Activated CD8-positive, alpha-beta memory T cell treated with anti-CD3 and anti-CD28 coated beads, Interleukin-2, amount 50 U/mL, for 4 hours (primary cell): ENCODE measurements at regions not wholly inside any gene's neighbourhood (a gene's known extent, or its start where the extent isn't known, plus 50 kb on each side); places are given as distances from the start of the nearest gene placed in this dataset.

Source experiments
- DNase-seq: peaks from one replicate; pipeline ENCODE4 v3.0.0-alpha.2; 2020

DNA sequence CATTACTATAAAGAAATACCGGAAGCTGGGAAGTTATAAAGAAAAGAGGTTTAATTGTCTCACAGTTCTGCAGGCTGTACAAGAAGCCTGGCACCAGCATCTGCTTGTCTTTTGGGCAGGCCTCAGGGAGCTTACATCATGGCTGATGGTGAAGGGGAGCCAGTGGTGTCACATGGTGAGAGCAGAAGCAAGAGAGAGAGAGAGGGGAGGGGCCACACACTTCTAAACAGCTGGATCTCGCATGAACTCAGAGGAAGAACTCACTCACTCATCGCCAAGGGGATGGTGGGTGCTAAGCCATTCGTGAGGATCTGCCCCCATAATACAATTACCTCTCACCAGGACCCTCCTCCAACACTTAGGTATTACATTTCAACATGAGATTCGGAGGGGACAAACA lies 51.8 kb upstream of the ANKRD34C start:
- DNase-seq = no peak

DNA sequence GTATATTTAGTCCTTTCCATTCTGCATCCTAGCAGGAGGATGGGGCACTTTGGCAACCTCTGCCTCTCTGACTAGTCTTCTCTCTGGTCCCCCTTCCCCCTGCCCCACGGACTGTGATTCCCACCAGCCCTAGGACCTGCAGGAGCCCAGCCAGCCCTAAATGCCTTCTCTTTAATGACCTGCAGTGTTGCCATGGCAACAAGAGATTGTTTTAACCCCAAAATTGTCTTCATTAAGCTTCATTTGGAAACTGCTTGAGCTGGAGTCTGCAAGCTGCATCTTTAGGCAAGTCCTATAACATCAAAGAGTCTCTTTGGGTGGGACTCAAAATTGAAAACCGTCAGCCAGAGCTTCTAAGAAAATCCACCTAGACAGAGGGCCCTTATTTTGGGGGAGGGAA lies 59.7 kb upstream of the ANKRD34C start:
- DNase-seq = no peak

DNA sequence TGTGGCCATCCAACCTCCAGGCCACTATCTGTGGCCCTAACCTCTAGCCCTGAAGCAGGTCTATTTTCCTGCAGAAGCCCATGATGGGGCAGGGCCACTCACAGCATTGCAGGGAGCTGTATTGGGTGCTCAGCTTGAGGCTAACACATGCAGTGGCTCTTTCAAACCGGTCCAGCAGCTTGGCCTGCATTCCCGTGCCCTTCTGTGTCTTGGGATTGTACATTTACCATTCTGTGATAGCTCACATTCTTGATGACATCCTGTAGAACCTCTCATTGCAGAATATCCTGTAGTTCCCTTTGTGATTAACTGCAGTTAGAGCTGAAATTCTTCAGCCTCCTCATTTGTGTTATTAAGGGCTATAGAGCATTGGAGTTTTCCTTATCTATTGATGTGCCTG lies 60.8 kb upstream of the ANKRD34C start:
- DNase-seq = no peak

DNA sequence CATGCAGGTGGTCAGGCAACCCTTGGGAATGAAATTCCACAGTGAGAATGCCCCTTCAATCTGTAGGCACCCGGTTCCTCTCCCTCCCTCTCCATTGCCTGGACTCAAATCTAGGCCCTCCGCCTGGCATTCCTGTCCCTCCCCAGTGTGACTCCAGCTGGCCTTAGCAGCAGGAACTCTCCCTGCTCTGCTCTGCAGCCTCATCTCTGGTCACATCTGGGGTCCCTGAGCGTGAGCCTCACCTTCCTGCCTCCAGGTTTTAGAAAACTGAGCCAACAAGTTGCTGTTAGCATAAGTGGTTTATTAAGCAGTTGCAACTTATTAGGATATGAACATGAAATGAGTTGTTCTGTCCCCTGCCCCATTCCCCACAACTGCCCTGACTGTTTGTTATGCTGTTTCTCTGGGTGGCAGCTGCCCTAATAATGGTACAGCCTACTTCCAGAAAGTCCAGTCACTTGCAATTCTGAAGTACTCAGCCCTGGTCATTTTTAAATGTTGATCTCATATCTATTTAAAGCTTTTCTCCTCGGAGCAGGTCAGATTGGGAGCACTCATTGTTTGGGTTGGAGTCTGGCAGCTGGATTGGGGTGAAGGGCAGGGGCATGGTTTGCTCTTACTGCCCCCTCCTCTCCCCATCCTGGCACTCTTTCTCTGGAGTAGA lies 63.0 kb upstream of the ANKRD34C start:
- no peak for DNase-seq

DNA sequence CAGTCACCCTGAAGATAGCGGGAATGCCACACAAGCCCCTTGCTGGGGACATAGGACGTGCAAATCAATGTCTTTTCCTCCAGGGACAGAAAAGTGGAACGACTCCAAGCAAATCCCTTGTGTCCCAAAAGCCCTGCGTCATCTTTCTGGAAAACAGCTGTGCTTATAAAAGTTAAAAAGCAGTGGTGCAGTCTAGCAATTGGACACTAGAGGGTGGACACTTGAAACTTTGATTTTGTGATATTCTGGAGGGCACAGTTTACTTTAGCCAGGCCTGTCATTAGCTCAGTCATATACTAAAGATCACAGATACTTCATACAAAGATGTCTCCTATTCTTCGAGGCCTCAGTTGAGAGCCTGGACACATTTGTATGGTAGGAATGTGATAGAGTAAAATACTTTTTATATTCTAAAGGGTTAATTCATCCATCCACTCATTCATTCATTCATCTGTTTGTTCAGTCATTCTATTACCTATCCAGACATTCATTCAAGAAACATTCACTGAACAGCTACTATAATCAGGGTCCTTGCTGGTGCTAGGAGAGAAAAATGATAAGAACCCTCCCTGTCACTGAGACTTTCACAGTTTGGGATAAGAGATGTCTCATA lies 63.8 kb upstream of the ANKRD34C start:
- DNase-seq = no peak

DNA sequence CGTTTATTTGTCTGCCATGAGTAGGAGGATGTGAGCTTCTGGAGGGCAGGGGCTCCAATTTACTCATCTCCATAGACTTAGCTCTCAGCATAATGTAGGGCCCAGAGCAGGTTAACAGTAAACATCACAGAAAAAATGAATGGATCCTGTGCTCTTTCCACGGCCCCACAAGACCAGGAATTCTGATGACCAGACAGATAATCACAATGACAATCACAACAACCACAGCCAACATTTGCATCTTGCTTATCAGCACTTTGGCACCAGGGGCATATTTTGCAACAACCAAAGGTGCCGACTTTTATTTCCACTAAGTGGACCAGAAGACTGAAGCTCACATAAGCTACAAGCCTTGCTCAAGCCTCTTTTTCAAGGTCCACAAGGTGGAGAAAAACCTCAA lies 68.9 kb upstream of the ANKRD34C start:
- DNase-seq = no peak

DNA sequence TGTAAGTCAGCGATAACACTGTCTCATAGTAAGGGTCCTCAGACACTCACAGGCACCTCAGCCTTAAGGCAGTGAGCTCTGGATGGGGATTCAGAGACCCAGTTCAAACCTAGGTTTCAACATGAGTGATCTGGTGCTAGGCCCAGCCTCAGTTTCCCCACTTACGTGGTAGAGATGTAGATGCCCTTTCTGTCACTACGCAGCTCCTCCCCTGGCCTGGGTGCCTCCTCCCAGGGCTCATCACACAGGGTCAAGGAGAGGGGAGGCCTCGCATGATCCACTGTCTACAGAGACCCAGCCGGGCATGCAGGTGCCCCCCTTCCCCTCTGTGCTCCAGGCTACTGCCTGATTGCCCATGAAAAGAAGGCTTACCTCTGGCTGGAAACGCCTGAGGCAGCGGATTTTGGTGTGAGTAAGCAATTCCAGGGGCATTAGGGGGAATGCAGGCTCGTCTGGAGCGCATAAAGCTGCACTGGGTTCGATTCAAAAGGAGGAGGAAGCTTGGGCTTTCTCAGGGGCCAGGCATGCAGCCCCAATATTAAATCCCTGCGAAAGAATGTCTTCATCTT lies 69.8 kb upstream of the ANKRD34C start:
- DNase-seq = no peak

DNA sequence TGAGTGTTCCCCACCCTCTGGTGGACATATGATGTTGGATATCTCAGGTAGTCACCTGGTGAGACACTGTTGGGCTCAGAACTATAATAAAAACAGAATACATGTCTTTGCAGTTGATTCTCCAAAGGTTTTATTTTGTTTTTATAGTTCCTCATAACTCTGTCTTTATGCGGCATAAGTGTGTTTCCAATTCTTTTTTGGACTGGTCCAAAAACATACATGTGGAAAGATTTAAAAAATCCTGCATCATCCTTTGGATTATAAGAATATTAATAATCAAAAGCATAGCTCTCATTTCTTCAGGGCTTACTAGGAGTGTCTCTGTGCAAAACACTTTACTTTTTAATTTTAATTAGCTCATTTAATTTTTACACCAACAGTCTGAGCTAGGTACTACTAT lies 71.0 kb upstream of the ANKRD34C start:
- DNase-seq = no peak

DNA sequence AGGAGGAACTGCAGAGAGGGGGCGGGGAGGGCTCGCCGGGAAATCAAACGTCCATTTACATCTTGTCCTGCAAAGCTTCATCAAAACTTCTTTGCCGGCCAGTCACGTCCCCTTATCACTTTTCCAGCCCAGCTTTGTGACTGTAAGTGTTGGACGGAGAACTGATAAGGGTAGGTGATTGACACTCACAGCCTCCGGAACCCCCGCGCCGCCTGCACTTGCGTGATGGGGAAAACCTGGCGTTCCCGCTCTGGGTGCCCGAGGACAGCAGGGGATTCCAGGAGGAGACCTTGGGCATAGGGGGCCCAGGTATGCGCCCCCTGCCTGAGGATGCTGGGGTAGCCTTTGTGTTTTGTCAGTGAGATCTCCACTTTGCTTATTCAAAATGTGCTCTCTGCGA lies 72.8 kb upstream of the ANKRD34C start:
- no peak for DNase-seq

DNA sequence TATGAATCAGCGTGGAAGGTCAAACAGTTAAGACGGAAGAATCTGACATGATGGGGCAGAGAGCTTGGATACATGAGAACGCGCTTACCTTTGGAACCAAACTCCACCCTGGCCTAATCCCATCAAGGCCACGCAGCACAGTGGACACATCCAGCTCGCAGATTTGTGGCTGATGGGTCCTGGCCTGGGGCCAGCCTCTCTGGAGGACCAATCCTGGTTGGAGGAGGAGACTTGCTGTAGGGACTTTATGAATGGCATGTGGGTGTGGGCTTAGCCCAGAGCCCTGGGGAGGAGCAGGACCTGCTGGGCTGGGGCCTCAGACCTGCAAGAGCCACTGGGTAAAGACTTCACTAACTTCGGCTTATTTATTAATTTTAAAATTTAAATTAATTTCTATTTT lies 73.4 kb upstream of the ANKRD34C start:
- DNase-seq = no peak

DNA sequence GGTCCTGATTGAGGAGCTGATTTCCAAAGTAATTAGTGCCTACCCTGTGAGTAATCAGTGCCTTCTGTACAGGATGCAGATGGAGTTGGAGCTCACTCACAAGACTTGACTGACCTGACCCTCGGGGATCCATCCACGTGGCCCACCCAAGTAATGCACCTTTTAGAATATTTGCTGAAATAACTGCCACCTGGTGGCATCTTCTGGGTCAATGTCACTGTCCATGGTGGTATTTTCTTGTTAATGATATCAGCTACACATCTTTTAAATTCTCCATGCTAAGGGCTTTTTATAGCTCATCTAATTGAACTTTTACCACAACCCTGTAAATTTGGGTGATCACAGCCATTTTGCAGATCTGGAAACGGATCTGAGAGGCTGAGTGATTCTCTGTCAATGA lies 74.3 kb upstream of the ANKRD34C start:
- no peak for DNase-seq

DNA sequence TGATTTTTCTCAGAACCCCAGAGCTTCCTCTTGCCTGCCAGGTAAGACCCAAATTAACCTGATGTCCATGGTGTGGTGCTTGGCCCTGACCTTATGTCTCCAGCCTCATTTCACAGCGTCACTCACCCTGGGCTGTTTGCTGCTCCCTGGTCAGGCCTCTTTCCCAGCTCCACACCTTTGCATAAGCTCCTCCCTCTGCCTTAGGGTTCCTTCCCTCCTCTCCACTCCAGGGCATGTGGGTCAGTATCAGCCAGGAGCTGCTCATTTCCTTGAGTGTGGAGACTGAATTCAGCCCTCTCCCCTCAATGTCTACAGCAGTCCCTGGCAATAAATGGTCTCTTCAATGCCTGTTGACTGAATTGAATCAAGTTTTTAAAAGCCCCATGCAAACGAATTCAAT lies 75.6 kb upstream of the ANKRD34C start:
- no peak for DNase-seq

DNA sequence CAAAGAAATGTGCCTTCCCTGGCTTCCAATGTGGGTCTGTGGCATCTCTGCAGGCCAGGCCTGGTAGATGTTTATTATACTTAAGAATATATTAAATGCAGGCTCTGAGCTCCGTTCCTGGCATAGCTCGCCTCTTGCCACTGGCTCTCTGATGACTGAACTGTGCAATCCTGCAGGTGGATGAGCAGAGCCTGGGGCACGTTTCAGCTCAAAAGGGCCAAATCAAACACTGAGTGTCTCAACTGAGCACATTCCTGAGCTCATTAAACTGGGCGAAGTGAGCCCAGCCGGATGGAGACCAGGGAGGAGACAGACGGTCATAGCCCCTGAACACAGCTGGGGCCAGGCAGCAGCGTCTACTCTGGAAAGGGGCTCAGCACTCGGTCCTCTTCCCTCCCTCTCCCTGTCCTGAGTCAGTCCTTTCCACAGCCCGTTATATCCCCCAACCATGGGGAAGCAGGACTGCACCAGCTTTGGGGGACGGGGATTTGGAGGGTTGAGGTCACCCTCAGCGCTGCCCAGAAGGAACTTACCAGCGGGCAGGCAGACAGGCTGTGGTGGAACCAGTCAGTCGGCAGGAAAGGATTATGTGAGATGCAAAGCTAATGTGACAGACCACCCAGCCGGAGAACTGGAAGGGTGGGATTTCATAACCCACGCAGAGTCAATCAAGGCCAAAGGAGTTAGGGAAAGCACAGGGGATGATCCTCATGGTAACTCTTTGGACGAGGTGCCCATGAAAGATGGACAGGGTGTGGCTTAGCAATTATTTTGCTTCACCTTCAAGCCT lies 77.4 kb upstream of the ANKRD34C start:
- DNase-seq = no peak

DNA sequence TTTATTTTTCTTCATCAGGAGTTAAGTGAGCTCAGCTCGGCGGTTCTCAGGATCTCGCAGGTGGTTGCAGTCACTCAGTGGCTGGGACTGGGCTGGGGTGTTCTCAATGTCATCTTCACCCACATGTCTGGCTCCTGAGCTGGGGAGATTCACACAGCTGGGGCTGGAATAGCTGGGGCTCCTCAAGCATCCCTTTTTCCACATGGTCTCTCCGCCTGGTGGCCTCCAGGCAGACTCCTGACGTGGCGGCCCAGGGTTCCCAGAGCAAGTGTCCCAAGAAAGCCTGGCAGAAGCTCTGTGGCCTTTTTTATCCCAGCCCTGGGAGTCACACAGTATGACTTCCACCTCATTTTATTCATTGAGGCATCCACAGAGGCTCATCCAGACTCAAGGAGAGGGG lies 84.1 kb upstream of the ANKRD34C start:
- DNase-seq = no peak

DNA sequence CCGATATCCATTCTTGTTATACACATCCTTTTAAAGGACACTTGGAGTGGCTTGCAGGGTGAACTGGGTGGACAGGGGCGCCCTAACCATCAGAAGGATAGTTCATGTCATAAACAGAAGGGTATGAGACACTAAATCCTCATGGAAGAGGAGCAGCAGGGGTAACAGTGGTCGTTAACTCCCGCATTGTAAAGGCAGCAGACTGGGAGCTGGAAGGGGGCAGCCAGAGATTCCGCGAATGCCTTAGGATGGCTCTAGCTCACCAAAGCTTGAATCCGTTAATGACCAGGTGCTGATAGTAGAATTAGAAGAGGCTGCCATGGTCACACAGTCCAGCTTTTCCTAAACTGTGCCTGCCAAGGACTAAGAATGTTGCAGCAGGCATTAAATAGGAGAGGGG lies 85.2 kb upstream of the ANKRD34C start:
- DNase-seq = no peak

DNA sequence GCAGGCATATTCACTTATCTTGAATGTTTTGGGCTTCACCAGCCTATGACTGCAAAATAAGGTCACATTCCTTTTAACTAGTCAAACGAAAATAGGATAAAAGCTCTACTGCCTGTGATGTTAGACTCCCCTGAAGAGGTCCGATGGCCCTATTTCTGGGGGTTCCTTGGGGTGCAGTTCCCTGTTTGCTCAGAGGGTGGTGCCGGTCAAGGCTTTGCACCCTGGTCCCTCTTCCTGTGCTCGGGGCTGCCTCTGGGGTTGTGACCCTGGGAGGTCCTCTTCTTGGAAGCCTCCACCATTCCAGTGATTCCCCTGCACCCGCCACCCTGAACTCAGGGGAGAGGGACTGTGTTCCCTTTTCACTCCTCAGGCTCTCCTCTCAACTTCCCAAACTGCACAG lies 86.7 kb upstream of the ANKRD34C start:
- no peak for DNase-seq

DNA sequence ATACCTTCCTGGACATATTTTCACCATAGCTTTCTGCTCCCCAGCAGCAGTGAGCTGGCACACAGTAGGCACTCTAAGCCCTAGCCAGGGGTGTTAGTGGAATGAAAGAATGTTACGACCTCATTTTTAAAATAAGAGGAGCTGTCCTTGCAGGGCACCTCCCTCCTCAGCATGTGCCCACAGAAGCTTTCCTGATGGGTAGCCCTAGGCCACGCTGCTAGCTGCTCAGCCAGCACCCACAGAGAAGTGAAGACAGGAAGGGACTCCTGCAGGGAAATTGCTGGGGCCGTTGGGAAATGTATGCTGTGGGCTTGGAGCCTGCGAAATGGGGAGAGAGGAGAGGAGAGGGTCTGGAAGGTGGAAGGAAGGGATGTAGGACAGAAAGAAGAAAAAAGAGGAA lies 87.3 kb upstream of the ANKRD34C start:
- DNase-seq = no peak

DNA sequence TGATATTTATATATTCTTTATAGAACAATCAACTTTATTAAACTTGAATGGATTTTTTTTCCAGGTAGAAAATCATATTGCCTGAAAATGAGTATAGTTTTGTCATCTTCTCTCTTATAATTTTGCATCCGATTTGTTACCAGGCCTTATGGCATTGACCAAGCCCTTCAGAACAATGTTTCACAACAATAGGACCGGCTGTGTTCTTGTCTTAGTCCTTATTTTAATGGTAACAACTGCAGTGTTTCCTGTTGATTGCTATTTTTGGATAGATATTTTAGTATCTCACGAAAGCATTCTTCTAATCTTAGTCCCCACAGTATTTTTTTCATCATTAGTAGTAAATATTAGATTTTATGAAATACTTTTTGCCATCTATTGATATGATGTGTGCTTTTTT lies 88.1 kb upstream of the ANKRD34C start:
- DNase-seq = no peak

DNA sequence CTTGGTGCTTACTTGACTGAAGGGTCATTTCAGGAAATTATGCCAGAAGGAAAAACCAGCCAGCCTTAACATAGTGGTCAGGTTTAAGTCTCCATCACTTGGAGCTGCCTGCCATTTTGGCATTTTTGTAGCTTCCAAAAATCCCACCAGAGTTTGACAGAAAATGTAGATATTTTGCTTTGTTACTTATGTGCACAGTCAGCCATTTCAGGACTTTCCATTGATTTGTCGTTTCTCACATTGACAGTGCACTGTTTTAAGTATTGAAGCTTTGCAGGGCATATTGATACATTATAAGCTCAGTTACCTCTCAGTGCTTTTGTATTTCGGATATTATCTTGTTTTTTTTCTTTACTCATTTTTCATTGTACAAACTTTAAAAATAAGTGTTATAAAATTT lies 89.0 kb upstream of the ANKRD34C start:
- no peak for DNase-seq

DNA sequence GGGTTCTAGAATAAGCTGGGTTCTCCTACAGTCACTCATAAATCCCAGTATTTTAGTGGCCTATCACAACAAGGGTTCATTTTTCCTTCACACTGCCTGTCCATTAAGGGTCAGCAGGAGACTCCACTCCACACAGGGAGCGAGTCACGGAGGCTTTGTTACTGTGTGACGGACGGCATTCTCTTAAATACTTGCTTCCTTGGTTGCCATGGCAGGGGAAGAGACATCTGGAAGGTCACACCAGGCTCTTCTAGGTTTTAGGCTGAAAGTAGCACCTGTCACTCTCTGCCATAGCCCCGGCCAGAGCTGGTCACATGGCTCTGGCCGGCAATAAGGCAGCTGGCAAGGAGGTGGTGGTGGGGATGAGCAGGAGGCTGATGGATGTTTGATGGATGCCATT lies 89.4 kb upstream of the ANKRD34C start:
- no peak for DNase-seq

DNA sequence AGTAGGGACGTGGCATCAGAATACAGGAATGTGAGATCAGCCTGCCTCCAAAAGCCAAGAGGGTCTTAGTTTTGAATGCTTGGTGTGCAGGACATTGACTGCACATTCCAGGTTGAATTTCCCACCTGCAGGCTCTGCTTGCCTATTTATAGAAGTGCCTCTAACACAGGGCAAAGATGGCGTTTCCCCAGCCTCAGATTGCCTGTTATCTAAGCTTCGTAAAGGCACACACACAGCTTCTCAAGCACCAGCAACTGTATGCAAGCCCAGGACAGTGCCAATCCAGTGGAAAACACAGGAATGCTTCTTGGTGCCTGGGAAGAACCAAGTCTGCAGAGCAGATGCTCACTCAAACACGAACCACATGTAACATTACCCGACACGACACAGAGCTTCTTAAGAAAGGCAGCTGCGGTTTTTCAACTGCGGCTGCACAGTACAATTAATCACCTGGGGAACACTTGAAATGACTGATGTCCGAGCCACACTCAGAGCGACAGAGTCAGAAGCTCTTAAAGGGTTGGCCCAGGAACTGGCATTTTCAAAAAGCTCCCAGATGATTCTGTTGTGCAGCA lies 90.0 kb upstream of the ANKRD34C start:
- DNase-seq = no peak

DNA sequence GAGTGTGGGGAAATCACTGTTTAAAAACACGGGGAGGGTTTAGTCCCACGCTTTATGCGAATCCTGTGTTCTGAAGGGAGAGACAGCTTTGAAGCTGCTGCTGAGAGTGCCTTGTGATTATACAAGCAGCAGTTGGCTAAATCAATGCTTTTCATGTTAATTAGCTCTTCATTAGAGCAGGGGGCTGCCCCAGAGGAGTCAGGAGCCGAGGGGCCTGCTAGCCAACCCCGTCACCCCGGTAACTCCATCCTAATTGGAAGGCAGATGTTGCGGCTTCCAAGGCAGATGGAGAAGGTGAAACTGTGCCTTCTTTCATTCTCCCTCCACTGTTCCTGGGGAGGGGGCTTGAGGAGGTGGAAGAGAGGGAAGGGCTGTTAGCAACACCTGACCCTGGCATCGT lies 92.4 kb upstream of the ANKRD34C start:
- no peak for DNase-seq

DNA sequence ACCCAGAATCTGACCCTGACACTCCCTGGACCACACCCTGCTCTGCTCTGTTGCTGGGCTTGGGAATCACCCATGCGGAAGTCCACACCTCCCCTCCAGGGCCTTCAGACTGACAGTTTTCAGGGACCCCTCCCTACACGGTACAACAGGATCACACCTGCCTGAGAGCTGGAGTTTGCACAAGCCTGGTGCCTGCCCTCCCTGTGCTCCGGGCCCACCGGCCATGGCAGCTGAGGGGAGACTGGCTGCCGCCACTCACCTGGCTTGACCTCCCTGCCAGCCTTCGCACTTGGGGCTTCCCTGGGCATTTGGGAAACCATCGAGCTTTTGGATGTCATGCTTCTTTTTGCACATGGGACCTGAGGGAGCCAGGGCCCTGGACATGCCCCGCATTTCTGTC lies 95.9 kb upstream of the ANKRD34C start:
- no peak for DNase-seq

DNA sequence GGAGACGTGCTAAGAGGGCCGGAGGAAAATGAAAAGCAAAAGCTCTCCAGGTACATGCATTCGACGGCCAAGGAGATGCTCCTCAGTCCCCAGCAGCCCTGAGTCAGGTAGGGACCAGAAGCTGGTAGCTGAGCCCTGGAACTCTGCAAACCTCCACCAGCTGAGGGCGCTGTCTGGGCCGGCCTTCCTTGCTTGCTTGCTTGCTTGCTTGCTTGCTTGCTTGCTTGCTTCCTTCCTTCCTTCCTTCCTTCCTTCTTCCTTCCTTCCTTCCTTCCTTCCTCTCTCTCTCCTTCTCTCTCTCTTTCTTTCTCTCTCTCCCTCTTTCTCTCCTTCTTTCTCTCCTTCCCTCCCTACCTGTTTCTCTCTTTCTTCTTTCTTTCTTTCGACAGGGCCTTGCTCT lies 94.6 kb upstream of the RASGRF1 start:
- no peak for DNase-seq
